Mesendoderm (in vitro differentiated cells): ENCODE measurements at regions not wholly inside any gene's neighbourhood (a gene's known extent, or its start where the extent isn't known, plus 50 kb on each side); places are given as distances from the start of the nearest gene placed in this dataset.
A peak's percentile ranks its signal among the peaks of the same experiment; 100 is the strongest.
"Not testable (repeated sequence)": the region's sequence is repeated elsewhere in the genome, so short reads cannot be mapped to it uniquely, and the experiment has no call there.

Experiments used
- DNase-seq: peaks from one replicate; pipeline ENCODE4 v3.0.0; 2013
- H2AK5ac ChIP-seq: 2 replicates; pipeline ENCODE4 v1.6.1; 2013; ENCODE audit warnings: low read length, inconsistent platforms
- H2BK120ac ChIP-seq: 2 replicates; pipeline ENCODE4 v1.6.1; 2013; ENCODE audit warnings: low read depth, mild to moderate bottlenecking, low read length, moderate library complexity, mixed read lengths
- H2BK15ac ChIP-seq: replicated peaks from 2 replicates; pipeline ENCODE4 v1.6.1; 2013; ENCODE audit warnings: low read depth, mild to moderate bottlenecking, moderate library complexity
- H2BK5ac ChIP-seq: 2 replicates; pipeline ENCODE4 v1.6.1; 2013; ENCODE audit warnings: low read length, inconsistent platforms
- H3K18ac ChIP-seq: 2 replicates; pipeline ENCODE4 v1.6.1; 2013; ENCODE audit warnings: mild to moderate bottlenecking, low read length, mixed read lengths
- H3K23ac ChIP-seq: one replicate; pipeline ENCODE4 v1.6.1; 2013; ENCODE audit warnings: low read length
- H3K27ac ChIP-seq: 2 replicates; pipeline ENCODE4 v1.5.1; 2013; ENCODE audit warnings: low read depth, mild to moderate bottlenecking, inconsistent platforms, low read length, moderate library complexity
- H3K27me3 ChIP-seq: 2 replicates; pipeline ENCODE4 v1.6.1; 2013; ENCODE audit warnings: low read length, control low read depth, mild to moderate bottlenecking, inconsistent platforms; ENCODE audit not compliant: insufficient read depth, poor library complexity
- H3K36me3 ChIP-seq: 2 replicates; pipeline ENCODE4 v1.6.1; 2013; ENCODE audit warnings: low read length, inconsistent platforms; ENCODE audit not compliant: control insufficient read depth, insufficient read depth
- H3K4ac ChIP-seq: one replicate; pipeline ENCODE4 v1.6.1; 2013; ENCODE audit warnings: low read depth, mild to moderate bottlenecking, low read length, moderate library complexity
- H3K4me1 ChIP-seq: 2 replicates; pipeline ENCODE4 v1.6.1; 2013; ENCODE audit warnings: low read depth, low read length, inconsistent platforms; ENCODE audit not compliant: control insufficient read depth
- H3K4me2 ChIP-seq: 2 replicates; pipeline ENCODE4 v1.6.1; 2013; ENCODE audit warnings: low read length
- H3K4me3 ChIP-seq: 2 replicates; pipeline ENCODE4 v1.5.1; 2013; ENCODE audit warnings: mild to moderate bottlenecking, low read length
- H3K56ac ChIP-seq: one replicate; pipeline ENCODE4 v1.6.1; 2013; ENCODE audit warnings: low read length
- H3K79me1 ChIP-seq: 2 replicates; pipeline ENCODE4 v1.6.1; 2013; ENCODE audit warnings: low read length, inconsistent platforms
- H3K79me2 ChIP-seq: 2 replicates; pipeline ENCODE4 v1.6.1; 2013; ENCODE audit warnings: mild to moderate bottlenecking, low read length; ENCODE audit not compliant: control insufficient read depth, insufficient read depth
- H3K9ac ChIP-seq: 2 replicates; pipeline ENCODE4 v1.6.1; 2013; ENCODE audit warnings: low read length, inconsistent platforms
- H4K5ac ChIP-seq: one replicate; pipeline ENCODE4 v1.6.1; 2013; ENCODE audit warnings: low read length
- H4K8ac ChIP-seq: one replicate; pipeline ENCODE4 v1.6.1; 2013; ENCODE audit warnings: low read depth, mild to moderate bottlenecking, control low read depth, low read length, moderate library complexity
- WGBS: extraction: QIAGEN DNeasy Blood & Tissue Kit; methylation state at CpG from one replicate; pipeline ENCODE4 v1.1.7; 2013; ENCODE audit warnings: low lambda C conversion rate, missing lambda C conversion rate; ENCODE audit not compliant: insufficient coverage; ENCODE audit errors: extremely low coverage; 5-methylcytosine and 5-hydroxymethylcytosine counted together

DNA sequence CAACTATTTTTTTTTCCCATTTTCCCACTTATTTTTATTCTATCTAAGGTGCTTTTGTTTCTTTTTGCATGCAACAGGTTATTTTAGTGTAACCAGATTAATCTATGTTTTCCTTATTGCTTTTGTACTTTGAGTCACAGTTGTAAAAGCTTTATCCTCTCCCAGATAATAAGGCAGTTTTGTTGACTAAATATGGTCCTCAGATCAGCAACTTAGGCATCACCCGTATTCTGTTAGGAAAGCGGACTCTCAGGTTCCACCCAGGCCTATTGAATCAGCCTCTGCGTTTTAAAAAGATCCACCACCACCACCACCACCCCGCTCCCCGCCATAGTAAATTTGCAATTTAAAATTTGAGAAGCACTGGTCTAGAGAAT, 58.6 kb upstream of the USP9X start:
- H3K56ac ChIP-seq, result no peak overlapping the region
- H3K23ac ChIP-seq, result no peak overlapping the region
- no peak overlapping the region for H4K5ac ChIP-seq
- H2BK15ac ChIP-seq, result no peak overlapping the region
- no peak overlapping the region for H3K27ac ChIP-seq
- H4K8ac ChIP-seq, result no peak overlapping the region
- no CpG with 5 or more reads among the region's 5 CpGs for WGBS
- no peak overlapping the region for H3K9ac ChIP-seq
- no peak for DNase-seq
- no peak overlapping the region for H3K18ac ChIP-seq
- H3K27me3 ChIP-seq, result no peaks in the 10 kb centered on the region
- no peak overlapping the region for H2AK5ac ChIP-seq
- H3K4me3 ChIP-seq, result no peak overlapping the region
- H3K4me2 ChIP-seq, result no peak overlapping the region
- no peaks in the 10 kb centered on the region for H3K79me1 ChIP-seq
- H2BK5ac ChIP-seq, result no peak overlapping the region
- H3K79me2 ChIP-seq, result no peaks in the 10 kb centered on the region
- H3K36me3 ChIP-seq, result no peaks in the 10 kb centered on the region
- H3K4ac ChIP-seq, result no peak overlapping the region
- no peaks in the 10 kb centered on the region for H3K4me1 ChIP-seq
- no peak overlapping the region for H2BK120ac ChIP-seq

DNA sequence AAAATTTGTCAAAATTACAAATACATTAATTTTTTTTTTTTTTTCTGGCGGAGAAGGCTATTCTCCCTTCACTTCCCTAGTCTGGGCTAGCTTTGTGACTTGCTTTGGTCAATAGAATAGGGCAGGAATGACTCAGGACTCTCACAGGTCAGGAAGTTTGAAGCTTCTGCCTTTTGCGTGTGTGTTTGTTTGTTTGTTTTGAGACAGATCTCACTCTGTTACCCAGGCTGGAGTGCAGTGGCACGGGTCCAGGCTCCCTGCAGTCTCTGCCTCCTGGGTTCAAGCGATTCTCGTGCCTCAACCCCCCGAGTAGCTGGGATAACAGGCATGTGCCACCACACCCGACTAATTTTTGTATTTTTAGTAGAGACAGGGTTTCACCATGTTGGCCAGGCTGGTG, 55.9 kb upstream of the USP9X start:
- H2BK5ac ChIP-seq, result no peak overlapping the region
- no peaks in the 10 kb centered on the region for H3K27me3 ChIP-seq
- H4K5ac ChIP-seq, result no peak overlapping the region
- no peak overlapping the region for H3K4me3 ChIP-seq
- H3K4me2 ChIP-seq, result no peak overlapping the region
- WGBS, result no CpG with 5 or more reads among the region's 7 CpGs
- H3K4me1 ChIP-seq, result no peaks in the 10 kb centered on the region
- H3K56ac ChIP-seq, result no peak overlapping the region
- no peak overlapping the region for H2BK120ac ChIP-seq
- H3K23ac ChIP-seq, result no peak overlapping the region
- H3K79me2 ChIP-seq, result no peaks in the 10 kb centered on the region
- no peak overlapping the region for H2BK15ac ChIP-seq
- H3K36me3 ChIP-seq, result no peaks in the 10 kb centered on the region
- DNase-seq, result no peak
- no peak overlapping the region for H3K18ac ChIP-seq
- H3K27ac ChIP-seq, result no peak overlapping the region
- H3K9ac ChIP-seq, result no peak overlapping the region
- peak overlapping the region; percentile 56 for H4K8ac ChIP-seq
- no peak overlapping the region for H3K4ac ChIP-seq
- no peak overlapping the region for H2AK5ac ChIP-seq
- no peaks in the 10 kb centered on the region for H3K79me1 ChIP-seq

DNA sequence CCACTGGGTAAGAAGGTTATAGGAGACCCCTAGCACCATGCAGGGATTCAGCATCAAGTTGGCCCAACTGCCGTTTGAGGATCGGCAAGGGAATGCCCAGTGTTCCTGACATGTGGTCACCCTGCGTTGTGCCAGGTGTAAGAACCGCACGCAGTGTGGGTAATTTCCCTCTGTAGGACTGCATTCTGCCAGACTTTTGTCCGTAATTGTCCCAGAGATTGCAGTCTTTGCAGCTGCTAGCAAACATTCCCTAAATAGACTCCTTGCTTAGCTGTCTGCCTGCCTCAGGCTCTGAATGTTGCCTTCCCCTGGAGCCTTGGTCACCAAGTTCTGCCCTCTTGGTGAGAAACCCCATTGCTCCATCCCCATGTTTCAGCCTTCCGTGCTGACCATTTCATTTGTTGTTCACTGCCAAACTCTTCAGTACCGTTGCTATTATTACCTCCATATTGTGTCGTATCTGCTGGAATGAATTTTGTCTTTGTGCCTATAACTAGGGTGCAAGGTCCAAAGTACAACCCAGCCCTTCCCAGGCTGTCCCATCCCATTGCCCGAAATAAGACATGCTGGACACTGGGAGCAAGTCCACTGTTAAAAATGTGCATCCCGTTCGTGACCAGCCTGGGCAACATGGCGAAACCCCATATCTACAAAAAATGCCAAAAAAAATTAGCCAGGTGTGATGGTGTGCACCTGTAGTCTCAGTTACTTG, 53.8 kb upstream of the USP9X start:
- no peak overlapping the region for H3K4me2 ChIP-seq
- H2BK120ac ChIP-seq, result no peak overlapping the region
- H2BK5ac ChIP-seq, result no peak overlapping the region
- H3K56ac ChIP-seq, result no peak overlapping the region
- no peak overlapping the region for H4K5ac ChIP-seq
- no peak overlapping the region for H3K27ac ChIP-seq
- H4K8ac ChIP-seq, result no peak overlapping the region
- no peaks in the 10 kb centered on the region for H3K27me3 ChIP-seq
- no peak overlapping the region for H3K23ac ChIP-seq
- H3K9ac ChIP-seq, result no peak overlapping the region
- H2BK15ac ChIP-seq, result no peak overlapping the region
- H3K4ac ChIP-seq, result no peak overlapping the region
- no peak overlapping the region for H3K18ac ChIP-seq
- no peak overlapping the region for H2AK5ac ChIP-seq
- no CpG with 5 or more reads among the region's 13 CpGs for WGBS
- no peak for DNase-seq
- no peaks in the 10 kb centered on the region for H3K79me2 ChIP-seq
- H3K4me1 ChIP-seq, result no peaks in the 10 kb centered on the region
- H3K79me1 ChIP-seq, result no peaks in the 10 kb centered on the region
- H3K36me3 ChIP-seq, result no peaks in the 10 kb centered on the region
- H3K4me3 ChIP-seq, result no peak overlapping the region

DNA sequence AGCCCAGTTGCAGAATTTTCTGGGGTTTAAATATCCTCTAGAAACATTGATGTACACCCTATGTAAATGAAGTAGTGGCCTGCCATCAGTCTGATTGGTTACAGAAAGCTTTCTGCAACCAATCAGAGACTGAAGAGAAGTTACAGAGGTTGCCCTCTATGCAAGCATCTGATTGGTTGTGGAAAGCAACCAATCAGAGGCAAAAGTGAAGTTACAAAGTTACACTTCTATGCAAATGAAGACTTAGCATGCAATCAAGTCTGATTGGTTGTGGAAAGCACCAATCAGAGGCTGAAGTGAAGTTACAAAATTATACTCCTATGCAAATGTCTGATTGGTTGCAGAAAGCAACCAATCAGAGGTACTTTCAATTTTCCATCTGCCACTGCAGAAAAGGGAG, 51.9 kb upstream of the USP9X start:
- no peak overlapping the region for H3K27ac ChIP-seq
- H4K5ac ChIP-seq, result no peak overlapping the region
- no peaks in the 10 kb centered on the region for H3K27me3 ChIP-seq
- H3K18ac ChIP-seq, result no peak overlapping the region
- H2AK5ac ChIP-seq, result no peak overlapping the region
- no peak overlapping the region for H4K8ac ChIP-seq
- DNase-seq, result no peak
- no peak overlapping the region for H3K4ac ChIP-seq
- no peak overlapping the region for H3K4me2 ChIP-seq
- no peak overlapping the region for H3K56ac ChIP-seq
- no peak overlapping the region for H2BK15ac ChIP-seq
- no peaks in the 10 kb centered on the region for H3K79me1 ChIP-seq
- no peak overlapping the region for H3K4me3 ChIP-seq
- no peaks in the 10 kb centered on the region for H3K4me1 ChIP-seq
- no peak overlapping the region for H2BK5ac ChIP-seq
- H3K23ac ChIP-seq, result no peak overlapping the region
- H2BK120ac ChIP-seq, result no peak overlapping the region
- no peak overlapping the region for H3K9ac ChIP-seq
- no peaks in the 10 kb centered on the region for H3K36me3 ChIP-seq
- H3K79me2 ChIP-seq, result no peaks in the 10 kb centered on the region

GRCh38 chrX:41034902-41035301, 50.3 kb upstream of the USP9X start:
- not testable (repeated sequence) for H4K5ac ChIP-seq, H2BK15ac ChIP-seq, H3K4me3 ChIP-seq, H2BK120ac ChIP-seq, H3K27me3 ChIP-seq, H3K4me2 ChIP-seq, H3K79me2 ChIP-seq, H3K23ac ChIP-seq, H3K9ac ChIP-seq, H3K18ac ChIP-seq, H3K27ac ChIP-seq, H3K4me1 ChIP-seq, H2BK5ac ChIP-seq, H4K8ac ChIP-seq, H2AK5ac ChIP-seq, DNase-seq, H3K56ac ChIP-seq, H3K79me1 ChIP-seq, H3K4ac ChIP-seq, H3K36me3 ChIP-seq
- no CpG with 5 or more reads among the region's 5 CpGs for WGBS
